H1 (cell line): ENCODE measurements at regions not wholly inside any gene's neighbourhood (a gene's known extent, or its start where the extent isn't known, plus 50 kb on each side); places are given as distances from the start of the nearest gene placed in this dataset.

Source experiments
- CTCF ChIA-PET: fragments of 300-600 bp; sonication (Branson Sonifier 250); formaldehyde crosslinking; loops from one replicate; lab custom pipeline; 2021; ENCODE audit not compliant: partially characterized antibody; lab: Charles Lee
- POLR2A ChIA-PET: fragments of 300-600 bp; sonication (Branson Sonifier 250); formaldehyde crosslinking; loops from one replicate; lab custom pipeline; 2021; ENCODE audit warnings: inconsistent platforms; ENCODE audit not compliant: partially characterized antibody; lab: Charles Lee
- DNase-seq, 2 experiments: peaks; one replicate each; pipeline versions ENCODE4 v3.0.0 to v3.0.0-alpha.2; 2010 to 2022; ENCODE audit warnings: low spot score in 2 of 2, low read depth in 1 of 2, mixed read lengths in 1 of 2
- FAIRE-seq: peaks from 2 replicates; lab custom pipeline; 2011; peaks lifted over from hg19 to GRCh38; lab: Jason Lieb, UNC
- H2AFZ ChIP-seq: 2 replicates; pipeline ENCODE4 v1.8.1; 2012; ENCODE audit warnings: low read length, inconsistent platforms
- H2AK5ac ChIP-seq: 2 replicates; pipeline ENCODE4 v1.6.1; 2013; ENCODE audit warnings: low read depth, low read length
- H2BK120ac ChIP-seq: replicated peaks from 2 replicates; pipeline ENCODE3; 2013; ENCODE audit warnings: low read depth, low read length, inconsistent platforms
- H2BK12ac ChIP-seq: 2 replicates; pipeline ENCODE4 v1.6.1; 2013; ENCODE audit warnings: low read depth, low read length
- H2BK15ac ChIP-seq: 2 replicates; pipeline ENCODE4 v1.6.1; 2013; ENCODE audit warnings: low read length
- H2BK20ac ChIP-seq: 2 replicates; pipeline ENCODE4 v1.6.1; 2013; ENCODE audit warnings: low read length
- H2BK5ac ChIP-seq: 2 replicates; pipeline ENCODE4 v1.6.1; 2013; ENCODE audit warnings: low read depth, low read length
- H3K14ac ChIP-seq: 2 replicates; pipeline ENCODE4 v1.6.1; 2013; ENCODE audit warnings: inconsistent platforms; ENCODE audit not compliant: insufficient read length
- H3K18ac ChIP-seq: 2 replicates; pipeline ENCODE4 v1.6.1; 2013; ENCODE audit warnings: low read length; ENCODE audit errors: extremely low read depth
- H3K23ac ChIP-seq: 2 replicates; pipeline ENCODE4 v1.6.1; 2013; ENCODE audit warnings: inconsistent platforms; ENCODE audit not compliant: insufficient read length
- H3K23me2 ChIP-seq: 2 replicates; pipeline ENCODE4 v1.6.1; 2013; ENCODE audit warnings: low read depth, low read length
- H3K27ac ChIP-seq: 2 replicates; pipeline ENCODE4 v1.6.1; 2011; ENCODE audit warnings: low read depth, low read length, inconsistent platforms
- H3K27me3 ChIP-seq, 4 experiments: replicated peaks in 1 of 4; 1 replicate in 1 of 4; 2 replicates in 3 of 4; pipeline versions ENCODE4 v1.6.1 to v1.8.1; 2011 to 2013; ENCODE audit warnings: low read length in 3 of 4, mild to moderate bottlenecking in 3 of 4, inconsistent platforms in 2 of 4, mixed read lengths in 2 of 4, moderate library complexity in 1 of 4; ENCODE audit not compliant: control insufficient read depth in 3 of 4, insufficient read depth in 3 of 4; ENCODE audit errors: extremely low read depth in 1 of 4
- H3K36me3 ChIP-seq, 4 experiments: 2 replicates each; pipeline versions ENCODE4 v1.6.1 to v1.8.1; 2011 to 2013; ENCODE audit warnings: mild to moderate bottlenecking in 4 of 4, low read length in 3 of 4, moderate library complexity in 2 of 4, control low read depth in 1 of 4, inconsistent platforms in 1 of 4; ENCODE audit not compliant: insufficient read depth in 4 of 4, control insufficient read depth in 2 of 4
- H3K4ac ChIP-seq: replicated peaks from 2 replicates; pipeline ENCODE3; 2013; ENCODE audit warnings: low read length, low read depth, mixed read lengths, inconsistent platforms; ENCODE audit not compliant: insufficient read length
- H3K4me1 ChIP-seq, 4 experiments: replicated peaks in 1 of 4; 1 replicate in 1 of 4; 2 replicates in 3 of 4; pipeline versions ENCODE4 v1.6.1 to v1.8.1; 2011 to 2013; ENCODE audit warnings: low read length in 3 of 4, inconsistent platforms in 2 of 4, mixed read lengths in 1 of 4; ENCODE audit not compliant: insufficient read depth in 4 of 4, control insufficient read depth in 3 of 4
- H3K4me2 ChIP-seq, 2 experiments: 2 replicates each; pipeline versions ENCODE4 v1.6.1 to v1.8.1; 2011 to 2013; ENCODE audit warnings: low read depth in 2 of 2, low read length in 2 of 2, control low read depth in 1 of 2, inconsistent platforms in 1 of 2, mild to moderate bottlenecking in 1 of 2; ENCODE audit not compliant: insufficient read depth in 1 of 2
- H3K4me3 ChIP-seq, 4 experiments: fragments of 200-600, 300-600 bp in 1 of 4; sonication (generic), shearing (Covaris generic), sonication (Bioruptor Twin) in 1 of 4; 2 replicates each; pipeline versions ENCODE4 v1.5.1 to v1.8.1; 2011 to 2016; ENCODE audit warnings: low read length in 4 of 4, low read depth in 3 of 4, control low read depth in 2 of 4, inconsistent platforms in 2 of 4, mild to moderate bottlenecking in 2 of 4, mixed read lengths in 1 of 4, moderate library complexity in 1 of 4; ENCODE audit not compliant: insufficient read depth in 2 of 4; ENCODE audit errors: extremely low read depth in 1 of 4
- H3K56ac ChIP-seq: replicated peaks from 2 replicates; pipeline ENCODE3; 2013; ENCODE audit warnings: low read depth, mild to moderate bottlenecking, mixed read lengths, low read length, inconsistent platforms; ENCODE audit not compliant: insufficient read length
- H3K79me1 ChIP-seq: 2 replicates; pipeline ENCODE4 v1.6.1; 2013; ENCODE audit warnings: low read depth, low read length, control low read depth
- H3K79me2 ChIP-seq, 2 experiments: 2 replicates each; pipeline versions ENCODE4 v1.6.1 to v1.8.1; 2012 to 2013; ENCODE audit warnings: low read length in 2 of 2, mild to moderate bottlenecking in 2 of 2, inconsistent platforms in 1 of 2; ENCODE audit not compliant: insufficient read depth in 2 of 2, control insufficient read depth in 1 of 2
- H3K9ac ChIP-seq, 4 experiments: replicated peaks in 1 of 4; 1 replicate in 1 of 4; 2 replicates in 3 of 4; pipeline versions ENCODE4 v1.6.1 to v1.8.1; 2011 to 2013; ENCODE audit warnings: low read depth in 3 of 4, low read length in 3 of 4, control low read depth in 2 of 4, mild to moderate bottlenecking in 2 of 4, moderate library complexity in 2 of 4, inconsistent platforms in 1 of 4; ENCODE audit errors: extremely low read depth in 1 of 4
- H3K9me3 ChIP-seq, 2 experiments: 2 replicates each; pipeline versions ENCODE4 v1.6.1 to v1.8.1; 2012 to 2013; ENCODE audit warnings: mild to moderate bottlenecking in 2 of 2, moderate library complexity in 2 of 2, control low read depth in 1 of 2, inconsistent platforms in 1 of 2, low read depth in 1 of 2, low read length in 1 of 2, mixed read lengths in 1 of 2; ENCODE audit not compliant: insufficient read depth in 2 of 2
- H4K20me1 ChIP-seq, 2 experiments: replicated peaks in 1 of 2; 2 replicates each; pipeline versions ENCODE3 to v1.8.1; 2011 to 2013; ENCODE audit warnings: inconsistent platforms in 2 of 2, low read length in 2 of 2, mild to moderate bottlenecking in 1 of 2; ENCODE audit not compliant: insufficient read depth in 2 of 2, control insufficient read depth in 1 of 2
- H4K5ac ChIP-seq: 2 replicates; pipeline ENCODE4 v1.6.1; 2013; ENCODE audit warnings: low read length, low read depth, mixed read lengths, inconsistent platforms; ENCODE audit not compliant: insufficient read length
- H4K8ac ChIP-seq: 2 replicates; pipeline ENCODE4 v1.8.0; 2013; ENCODE audit warnings: mild to moderate bottlenecking, moderate library complexity, low read length, inconsistent platforms; ENCODE audit not compliant: insufficient read depth; ENCODE audit errors: extremely low read depth
- H4K91ac ChIP-seq: replicated peaks from 2 replicates; pipeline ENCODE3; 2013; ENCODE audit warnings: low read length, mixed read lengths, inconsistent platforms; ENCODE audit not compliant: insufficient read length
- CBX8 ChIP-seq: fragments of 300-800, 300-1000 bp; sonication (generic); IDR thresholded peaks from 2 replicates; pipeline ENCODE4 v1.7.1; 2016; ENCODE audit warnings: low read depth, low read length, borderline replicate concordance
- EGR1 ChIP-seq: IDR thresholded peaks from 2 replicates; pipeline ENCODE4 v1.6.1; 2011; ENCODE audit warnings: low read depth, low read length, borderline replicate concordance
- HDAC6 ChIP-seq: IDR thresholded peaks from one replicate; pipeline ENCODE4 v1.7.1; 2012; ENCODE audit warnings: low read depth, mild to moderate bottlenecking, inconsistent platforms, low read length, moderate library complexity
- KDM4A ChIP-seq: IDR thresholded peaks from one replicate; pipeline ENCODE4 v1.7.1; 2012; ENCODE audit warnings: low read depth, mild to moderate bottlenecking, moderate library complexity, low read length, inconsistent platforms; ENCODE audit not compliant: severe bottlenecking
- PHF8 ChIP-seq: fragments of 200-600 bp; sonication (generic); conservative IDR thresholded peaks from 2 replicates; pipeline ENCODE4 v1.7.1; 2012; ENCODE audit warnings: low read depth, mild to moderate bottlenecking, inconsistent platforms, low read length, moderate library complexity
- RAD21 ChIP-seq, 2 experiments: IDR thresholded peaks in 1 of 2; conservative IDR thresholded peaks in 1 of 2; 2 replicates each; pipeline ENCODE4 v1.6.1; 2011; ENCODE audit warnings: low read depth in 2 of 2, low read length in 2 of 2, improper control_type of control experiment in 1 of 2, inconsistent platforms in 1 of 2, mild to moderate bottlenecking in 1 of 2, moderate library complexity in 1 of 2
- SIN3A ChIP-seq, 2 experiments: IDR thresholded peaks in 1 of 2; conservative IDR thresholded peaks in 1 of 2; 2 replicates each; pipeline ENCODE4 v1.6.1; 2011 to 2012; ENCODE audit warnings: low read length in 2 of 2, improper control_type of control experiment in 1 of 2, low read depth in 1 of 2, mild to moderate bottlenecking in 1 of 2
- SRF ChIP-seq: IDR thresholded peaks from 2 replicates; pipeline ENCODE4 v1.6.1; 2011; ENCODE audit warnings: mild to moderate bottlenecking, low read depth, low read length, moderate library complexity
- TAF1 ChIP-seq: IDR thresholded peaks from 2 replicates; pipeline ENCODE4 v1.6.1; 2011; ENCODE audit warnings: mild to moderate bottlenecking, low read depth, low read length
- TCF12 ChIP-seq: IDR thresholded peaks from 2 replicates; pipeline ENCODE4 v1.6.1; 2011; ENCODE audit warnings: low read depth, mild to moderate bottlenecking, low read length
- WGBS, 2 experiments: shearing (Covaris generic) in 1 of 2; methylation state at CpG; one replicate each; pipeline versions ENCODE4 v1.1.6 to v1.1.7; 2013 to 2015; ENCODE audit warnings: low lambda C conversion rate in 2 of 2, mixed read lengths in 2 of 2, inconsistent platforms in 1 of 2, low coverage in 1 of 2, missing lambda C conversion rate in 1 of 2; ENCODE audit not compliant: insufficient replicate concordance in 2 of 2, insufficient coverage in 1 of 2, insufficient read length in 1 of 2; ENCODE audit errors: extremely low coverage in 1 of 2, missing lambda C conversion rate in 1 of 2; 5-methylcytosine and 5-hydroxymethylcytosine counted together
- TF ChIP-seq, protein P1 (sequence below), 3 experiments: IDR thresholded peaks; 1 replicate in 2 of 3; 2 replicates in 1 of 3; pipeline versions ENCODE4 v1.5.1 to v1.6.1; 2011; ENCODE audit warnings: low read length in 3 of 3, mild to moderate bottlenecking in 3 of 3, inconsistent platforms in 2 of 3, low read depth in 1 of 3, moderate library complexity in 1 of 3; ENCODE audit not compliant: insufficient read depth in 1 of 3; ENCODE audit errors: control extremely low read depth in 1 of 3

DNA sequence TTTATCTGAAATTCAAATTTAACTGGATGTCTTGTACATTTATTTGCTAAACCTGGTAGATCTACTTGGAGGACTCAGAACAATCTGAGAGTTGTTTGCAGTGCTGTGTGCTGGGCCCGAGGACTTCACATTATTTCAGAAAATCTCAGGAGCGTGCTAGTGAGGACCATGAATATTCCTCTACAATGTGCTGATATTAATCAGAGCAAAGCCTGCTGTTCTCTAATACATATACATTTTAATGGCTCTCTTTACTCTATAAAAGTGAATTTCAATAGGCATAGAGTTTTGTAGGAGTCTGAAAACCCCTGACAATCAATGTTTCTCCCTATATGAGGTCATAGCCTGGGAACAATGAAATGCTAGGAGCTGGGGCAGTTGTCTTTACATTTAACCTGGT lies 144.3 kb downstream of the NEDD1 start:
- Histone ChIP-seq H3K14ac (no peak overlapping the region), H3K18ac (no peak overlapping the region), H2AK5ac (no peak overlapping the region), H3K23ac (no peak overlapping the region), H3K36me3 (no peaks in the 10 kb centered on the region), H3K56ac (no peak overlapping the region), H2BK20ac (no peak overlapping the region), H3K79me2 (no peaks in the 10 kb centered on the region), H4K5ac (no peak overlapping the region), H2BK5ac (no peak overlapping the region), H3K4me1 (0 out of 7 replicates have a peak, but pooled peaks cover 0 to 4% (median 0%) of the 10 kb centered on the region in 4 experiments), H3K27me3 (no peaks in the 10 kb centered on the region), H3K27ac (no peak overlapping the region), H3K4me3 (no peak overlapping the region), H2BK12ac (no peak overlapping the region), H2BK15ac (no peak overlapping the region), H4K20me1 (no peaks in the 10 kb centered on the region), H4K8ac (no peak overlapping the region), H4K91ac (no peak overlapping the region), H3K9ac (no peak overlapping the region), H2BK120ac (no peak overlapping the region), H3K79me1 (no peaks in the 10 kb centered on the region), H3K4me2 (no peak overlapping the region), H3K9me3 (0 out of 4 replicates have a peak, but pooled peaks cover 0 to 5% of the 10 kb centered on the region in 2 experiments), H2AFZ (no peak overlapping the region), H3K23me2 (no peaks in the 10 kb centered on the region), H3K4ac (no peak overlapping the region)
- CTCF ChIA-PET = no interaction called here
- WGBS, 2 experiments = 90% methylated on average over 2 of the region's 2 CpGs; no CpG with 5 or more reads in 1 of the 2 experiments
- FAIRE-seq (no peak), DNase-seq (no peak)
- POLR2A ChIA-PET = no interaction called here
- no peak for TF ChIP-seq RAD21 (IDR thresholded peaks at IDR 0.05 in 1 of 2, conservative IDR thresholded peaks at IDR 0.05 in 1 of 2; ENCODE audit: low read depth in 2 of 2, low read length in 2 of 2)
- no peak for TF ChIP-seq SIN3A (conservative IDR thresholded peaks at IDR 0.05 in 1 of 2, IDR thresholded peaks at IDR 0.05 in 1 of 2; ENCODE audit: low read depth in 1 of 2, low read length in 2 of 2)
- no peak for TF ChIP-seq PHF8
- TF ChIP-seq TAF1 = no peak
- no peak for TF ChIP-seq HDAC6
- TF ChIP-seq, protein P1, sequence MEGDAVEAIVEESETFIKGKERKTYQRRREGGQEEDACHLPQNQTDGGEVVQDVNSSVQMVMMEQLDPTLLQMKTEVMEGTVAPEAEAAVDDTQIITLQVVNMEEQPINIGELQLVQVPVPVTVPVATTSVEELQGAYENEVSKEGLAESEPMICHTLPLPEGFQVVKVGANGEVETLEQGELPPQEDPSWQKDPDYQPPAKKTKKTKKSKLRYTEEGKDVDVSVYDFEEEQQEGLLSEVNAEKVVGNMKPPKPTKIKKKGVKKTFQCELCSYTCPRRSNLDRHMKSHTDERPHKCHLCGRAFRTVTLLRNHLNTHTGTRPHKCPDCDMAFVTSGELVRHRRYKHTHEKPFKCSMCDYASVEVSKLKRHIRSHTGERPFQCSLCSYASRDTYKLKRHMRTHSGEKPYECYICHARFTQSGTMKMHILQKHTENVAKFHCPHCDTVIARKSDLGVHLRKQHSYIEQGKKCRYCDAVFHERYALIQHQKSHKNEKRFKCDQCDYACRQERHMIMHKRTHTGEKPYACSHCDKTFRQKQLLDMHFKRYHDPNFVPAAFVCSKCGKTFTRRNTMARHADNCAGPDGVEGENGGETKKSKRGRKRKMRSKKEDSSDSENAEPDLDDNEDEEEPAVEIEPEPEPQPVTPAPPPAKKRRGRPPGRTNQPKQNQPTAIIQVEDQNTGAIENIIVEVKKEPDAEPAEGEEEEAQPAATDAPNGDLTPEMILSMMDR (IDR thresholded peaks at IDR 0.05; ENCODE audit: control extremely low read depth in 1 of 3, insufficient read depth in 1 of 3, low read depth in 1 of 3, low read length in 3 of 3) = no peak
- TF ChIP-seq KDM4A = no peak
- no peak for TF ChIP-seq EGR1
- TF ChIP-seq SRF = no peak
- TF ChIP-seq TCF12 = no peak
- TF ChIP-seq CBX8 = no peak
